Keratinocyte (primary cell): ENCODE measurements at regions not wholly inside any gene's neighbourhood (a gene's known extent, or its start where the extent isn't known, plus 50 kb on each side); places are given as distances from the start of the nearest gene placed in this dataset.

Experiments
- CTCF ChIP-seq, 3 experiments: IDR thresholded peaks in 1 of 3; conservative IDR thresholded peaks in 1 of 3; optimal IDR thresholded peaks in 1 of 3; 2 replicates in 2 of 3; 3 replicates in 1 of 3; pipeline versions ENCODE3 to v1.5.1; 2011; ENCODE audit warnings: low read length in 3 of 3, mild to moderate bottlenecking in 3 of 3, moderate library complexity in 2 of 3, control low read depth in 1 of 3, inconsistent platforms in 1 of 3; ENCODE audit not compliant: insufficient read depth in 2 of 3; ENCODE audit errors: extremely low read depth in 1 of 3
- EZH2 ChIP-seq: IDR thresholded peaks from one replicate; pipeline ENCODE4 v1.6.1; 2012; ENCODE audit warnings: inconsistent platforms, mild to moderate bottlenecking, low read length, moderate library complexity

GRCh38 chrX:68901519-68901918 is 72.7 kb downstream of the EFNB1 start:
- TF ChIP-seq CTCF (optimal IDR thresholded peaks at IDR 0.05 in 1 of 3, IDR thresholded peaks at IDR 0.05 in 1 of 3, conservative IDR thresholded peaks at IDR 0.05 in 1 of 3; ENCODE audit: extremely low read depth in 1 of 3, insufficient read depth in 2 of 3, low read length in 3 of 3) (no peak), EZH2 (no peak)
